Activated naive CD8-positive, alpha-beta T cell treated with anti-CD3 and anti-CD28 coated beads for 36 hours (primary cell): ENCODE measurements at regions not wholly inside any gene's neighbourhood (a gene's known extent, or its start where the extent isn't known, plus 50 kb on each side); places are given as distances from the start of the nearest gene placed in this dataset.

Source experiments
- DNase-seq: peaks from one replicate; pipeline ENCODE4 v3.0.0; 2021
- H3K27ac Mint-ChIP-seq: one replicate; pipeline ENCODE4 v1.8.0; 2022; ENCODE audit warnings: mild to moderate bottlenecking, moderate library complexity, mixed read lengths
- H3K27me3 Mint-ChIP-seq: one replicate; pipeline ENCODE4 v1.8.0; 2022; ENCODE audit warnings: mild to moderate bottlenecking, mixed read lengths
- H3K36me3 Mint-ChIP-seq: one replicate; pipeline ENCODE4 v1.8.0; 2021; ENCODE audit warnings: mild to moderate bottlenecking, mixed read lengths
- H3K4me1 Mint-ChIP-seq: one replicate; pipeline ENCODE4 v1.8.0; 2021; ENCODE audit warnings: mixed read lengths
- H3K4me3 Mint-ChIP-seq: one replicate; pipeline ENCODE4 v1.8.0; 2022; ENCODE audit warnings: mild to moderate bottlenecking, moderate library complexity, mixed read lengths
- H3K9me3 Mint-ChIP-seq: one replicate; pipeline ENCODE4 v1.8.0; 2022; ENCODE audit warnings: mixed read lengths

GRCh38 chr7:51647486-51647885 lies 330.9 kb upstream of the COBL start:
- DNase-seq: no peak
- Mint-ChIP-seq H3K9me3 (no peaks in the 10 kb centered on the region), H3K27ac (no peak overlapping the region), H3K27me3 (no peaks in the 10 kb centered on the region), H3K4me1 (no peaks in the 10 kb centered on the region), H3K36me3 (no peaks in the 10 kb centered on the region), H3K4me3 (no peak overlapping the region)

- Mint-ChIP-seq H3K4me1 (no peaks in the 10 kb centered on the region), H3K4me3 (no peak overlapping the region), H3K36me3 (no peaks in the 10 kb centered on the region), H3K9me3 (no peaks in the 10 kb centered on the region), H3K27ac (no peak overlapping the region), H3K27me3 (no peaks in the 10 kb centered on the region)
- no peak for DNase-seq
These were observed 329.2 kb upstream of the COBL start for GRCh38 chr7:51645702-51646298.

- H3K4me1 Mint-ChIP-seq: no peaks in the 10 kb centered on the region
- no peaks in the 10 kb centered on the region for H3K9me3 Mint-ChIP-seq
- no peaks in the 10 kb centered on the region for H3K27me3 Mint-ChIP-seq
- H3K27ac Mint-ChIP-seq: no peak overlapping the region
- no peaks in the 10 kb centered on the region for H3K36me3 Mint-ChIP-seq
- DNase-seq: no peak
- no peak overlapping the region for H3K4me3 Mint-ChIP-seq
These were observed 328.6 kb upstream of the COBL start for GRCh38 chr7:51645255-51645654.

DNA sequence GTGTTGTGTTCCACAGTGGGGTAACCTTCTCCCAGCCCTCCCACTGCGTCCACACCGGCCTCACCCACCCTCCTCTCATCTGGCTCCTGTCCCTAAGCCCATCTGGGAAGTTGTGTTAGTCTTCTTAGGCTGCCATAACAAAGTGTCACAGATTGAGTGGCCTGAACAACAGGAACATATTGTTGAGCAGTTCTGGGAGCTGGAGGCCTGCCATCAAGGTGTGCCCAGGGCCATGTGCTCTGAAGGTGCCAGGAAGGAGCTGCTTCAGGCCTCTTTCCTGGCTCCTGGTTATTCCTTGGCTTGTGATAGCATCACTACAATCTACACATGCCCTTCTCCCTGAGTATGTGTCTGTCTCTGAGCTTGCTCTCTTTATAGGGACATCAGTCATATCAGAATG lies 327.6 kb upstream of the COBL start:
- Mint-ChIP-seq H3K27me3 (no peaks in the 10 kb centered on the region), H3K4me1 (no peaks in the 10 kb centered on the region), H3K27ac (no peak overlapping the region), H3K36me3 (no peaks in the 10 kb centered on the region), H3K9me3 (no peaks in the 10 kb centered on the region), H3K4me3 (no peak overlapping the region)
- DNase-seq: no peak

DNA sequence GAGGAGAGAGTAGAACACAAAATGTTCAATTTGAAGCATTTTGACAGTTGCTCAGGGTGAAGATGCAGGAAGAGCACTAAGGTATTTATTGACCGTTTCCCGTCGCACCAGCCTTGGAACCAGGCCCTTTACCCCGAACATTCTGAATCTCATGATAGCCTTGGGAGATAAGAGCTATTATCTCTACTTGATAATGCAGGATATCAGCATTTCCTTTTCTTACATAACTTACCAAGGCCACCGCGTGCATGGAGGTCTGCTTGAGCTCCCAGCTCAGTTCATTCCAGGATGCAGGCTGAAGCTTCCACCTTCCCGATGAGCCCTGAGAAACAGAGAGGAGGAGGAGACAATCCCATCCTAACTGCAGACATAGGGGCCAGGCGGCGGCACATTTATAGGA lies 324.2 kb upstream of the COBL start:
- no peak for DNase-seq
- no peaks in the 10 kb centered on the region for H3K27me3 Mint-ChIP-seq
- H3K36me3 Mint-ChIP-seq: no peaks in the 10 kb centered on the region
- H3K4me1 Mint-ChIP-seq: no peaks in the 10 kb centered on the region
- no peak overlapping the region for H3K4me3 Mint-ChIP-seq
- H3K9me3 Mint-ChIP-seq: no peaks in the 10 kb centered on the region
- no peak overlapping the region for H3K27ac Mint-ChIP-seq

DNA sequence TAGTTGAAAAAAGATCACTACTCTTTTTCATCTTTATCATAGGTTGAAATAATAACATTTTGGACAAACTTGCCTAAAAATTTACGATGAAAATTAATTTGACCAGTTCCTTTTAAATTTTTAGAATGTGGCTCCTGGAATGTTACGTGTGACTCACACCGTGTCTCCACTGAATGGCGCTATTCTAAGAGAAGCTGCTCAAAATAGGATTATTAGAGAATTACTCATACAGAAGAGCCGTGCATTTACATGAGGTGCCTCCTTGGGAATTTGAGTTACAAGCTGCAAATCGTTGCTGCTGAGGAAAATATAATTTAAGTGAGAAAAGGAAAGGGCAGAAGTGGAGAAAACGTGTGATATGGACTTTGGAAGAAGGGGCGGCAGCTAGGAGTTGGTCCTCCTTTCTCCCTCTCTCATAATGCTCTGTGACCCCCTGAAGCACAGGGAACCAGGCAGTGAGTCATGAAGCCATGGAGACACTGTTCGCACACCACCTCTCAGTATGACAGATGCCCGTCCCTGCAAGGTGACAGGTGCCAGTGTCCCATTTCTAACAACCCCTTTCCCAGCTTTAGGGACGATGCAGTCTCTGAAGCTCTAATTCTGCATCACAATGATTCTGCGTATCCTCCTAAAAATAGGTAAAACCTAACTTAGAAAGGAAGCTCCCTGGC lies 323.2 kb upstream of the COBL start:
- DNase-seq: no peak
- no peak overlapping the region for H3K4me3 Mint-ChIP-seq
- H3K4me1 Mint-ChIP-seq: no peaks in the 10 kb centered on the region
- no peaks in the 10 kb centered on the region for H3K36me3 Mint-ChIP-seq
- H3K27me3 Mint-ChIP-seq: no peaks in the 10 kb centered on the region
- H3K9me3 Mint-ChIP-seq: no peaks in the 10 kb centered on the region
- no peak overlapping the region for H3K27ac Mint-ChIP-seq

DNA sequence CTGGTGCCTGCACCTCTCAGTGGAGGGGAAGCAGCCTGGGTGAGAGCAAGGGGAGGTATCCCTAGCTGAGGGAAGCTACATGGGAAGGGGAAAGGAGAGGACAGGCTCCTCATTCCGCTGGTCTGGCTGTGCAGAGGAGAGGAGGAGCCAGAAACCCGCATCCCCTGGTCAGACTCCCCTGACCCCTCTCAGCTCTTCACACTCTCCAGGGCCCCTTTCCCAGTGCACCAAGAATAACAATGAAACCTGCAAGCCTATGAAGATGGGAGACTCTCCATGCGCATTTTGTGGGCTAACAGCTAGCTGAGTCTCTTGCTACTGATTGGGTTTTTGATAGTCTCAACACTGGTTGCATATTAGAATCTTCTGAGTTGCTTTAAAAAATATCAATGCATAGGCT lies 319.9 kb upstream of the COBL start:
- H3K4me1 Mint-ChIP-seq: no peaks in the 10 kb centered on the region
- no peak overlapping the region for H3K4me3 Mint-ChIP-seq
- DNase-seq: no peak
- no peaks in the 10 kb centered on the region for H3K9me3 Mint-ChIP-seq
- no peak overlapping the region for H3K27ac Mint-ChIP-seq
- H3K36me3 Mint-ChIP-seq: no peaks in the 10 kb centered on the region
- H3K27me3 Mint-ChIP-seq: no peaks in the 10 kb centered on the region

GRCh38 chr7:51635775-51636174 lies 319.2 kb upstream of the COBL start:
- no peaks in the 10 kb centered on the region for H3K9me3 Mint-ChIP-seq
- H3K4me3 Mint-ChIP-seq: no peak overlapping the region
- H3K36me3 Mint-ChIP-seq: no peaks in the 10 kb centered on the region
- H3K27me3 Mint-ChIP-seq: no peaks in the 10 kb centered on the region
- no peak for DNase-seq
- H3K27ac Mint-ChIP-seq: no peak overlapping the region
- H3K4me1 Mint-ChIP-seq: no peaks in the 10 kb centered on the region

GRCh38 chr7:51634538-51634937 lies 317.9 kb upstream of the COBL start:
- Mint-ChIP-seq H3K36me3 (no peaks in the 10 kb centered on the region), H3K27ac (no peak overlapping the region), H3K4me1 (no peaks in the 10 kb centered on the region), H3K4me3 (no peak overlapping the region), H3K27me3 (no peaks in the 10 kb centered on the region), H3K9me3 (no peaks in the 10 kb centered on the region)
- no peak for DNase-seq

DNA sequence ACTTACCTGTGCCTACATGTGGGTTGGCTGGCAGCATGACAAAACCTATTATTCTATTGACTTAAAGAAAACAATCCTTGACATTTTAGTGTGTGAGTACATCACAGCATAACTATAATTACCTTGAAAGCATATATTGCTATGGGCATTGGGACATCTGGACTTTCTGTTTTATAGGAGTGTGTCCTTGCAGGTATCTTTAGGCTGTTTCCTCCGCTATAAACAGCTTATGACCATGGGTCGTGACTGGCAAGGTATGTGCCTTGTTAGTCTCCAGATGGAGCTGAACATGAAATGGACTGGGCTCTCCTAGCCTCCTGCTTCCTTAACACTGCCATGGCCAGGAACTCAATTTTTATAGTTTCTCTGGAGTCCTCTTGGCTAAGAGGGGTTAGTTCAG lies 317.4 kb upstream of the COBL start:
- Mint-ChIP-seq H3K36me3 (no peaks in the 10 kb centered on the region), H3K27me3 (no peaks in the 10 kb centered on the region), H3K9me3 (no peaks in the 10 kb centered on the region), H3K4me3 (no peak overlapping the region), H3K4me1 (no peaks in the 10 kb centered on the region), H3K27ac (no peak overlapping the region)
- DNase-seq: no peak

DNA sequence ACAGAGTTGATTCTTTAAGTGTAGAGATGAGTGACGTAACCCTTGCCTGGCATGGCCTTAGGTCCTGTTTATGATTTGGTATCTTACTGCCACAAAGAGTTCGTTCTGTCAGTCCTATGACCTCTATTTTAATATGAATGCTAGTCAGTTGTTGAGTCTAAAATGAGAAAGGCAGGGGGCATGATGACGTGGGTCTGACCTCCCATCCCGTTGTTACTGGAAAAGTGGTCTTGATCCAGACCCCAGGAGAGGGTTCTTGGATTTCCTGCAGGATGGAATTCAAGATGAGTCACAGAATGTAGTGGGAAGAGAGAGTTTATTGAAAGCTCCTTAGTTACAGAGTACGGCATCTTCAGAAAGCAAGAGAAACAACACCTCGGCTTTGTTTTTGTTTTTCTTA lies 317.0 kb upstream of the COBL start:
- Mint-ChIP-seq H3K4me1 (no peaks in the 10 kb centered on the region), H3K9me3 (no peaks in the 10 kb centered on the region), H3K27ac (no peak overlapping the region), H3K36me3 (no peaks in the 10 kb centered on the region), H3K4me3 (no peak overlapping the region), H3K27me3 (no peaks in the 10 kb centered on the region)
- no peak for DNase-seq

- Mint-ChIP-seq H3K4me3 (no peak overlapping the region), H3K36me3 (no peaks in the 10 kb centered on the region)
These were observed 316.4 kb upstream of the COBL start for GRCh38 chr7:51633006-51633405.

GRCh38 chr7:51630933-51631332 lies 314.3 kb upstream of the COBL start:
- Mint-ChIP-seq H3K27me3 (no peaks in the 10 kb centered on the region), H3K36me3 (no peaks in the 10 kb centered on the region), H3K27ac (no peak overlapping the region), H3K9me3 (no peaks in the 10 kb centered on the region), H3K4me1 (no peaks in the 10 kb centered on the region), H3K4me3 (no peak overlapping the region)
- DNase-seq: no peak

More at GRCh38 chr7:51633006-51633405, 316.4 kb upstream of the COBL start:
- H3K4me1 Mint-ChIP-seq: no peaks in the 10 kb centered on the region
- H3K9me3 Mint-ChIP-seq: no peaks in the 10 kb centered on the region
- H3K27ac Mint-ChIP-seq: no peak overlapping the region
- no peak for DNase-seq
- no peaks in the 10 kb centered on the region for H3K27me3 Mint-ChIP-seq

GRCh38 chr7:51629206-51629605 lies 312.6 kb upstream of the COBL start:
- Mint-ChIP-seq H3K27ac (no peak overlapping the region), H3K36me3 (no peaks in the 10 kb centered on the region), H3K4me3 (no peak overlapping the region), H3K9me3 (no peaks in the 10 kb centered on the region), H3K27me3 (no peaks in the 10 kb centered on the region), H3K4me1 (no peaks in the 10 kb centered on the region)
- no peak for DNase-seq

GRCh38 chr7:51621956-51622355 lies 305.3 kb upstream of the COBL start:
- no peak for DNase-seq
- H3K9me3 Mint-ChIP-seq: peaks cover 4% of the 10 kb centered on the region
- no peaks in the 10 kb centered on the region for H3K4me1 Mint-ChIP-seq
- no peaks in the 10 kb centered on the region for H3K36me3 Mint-ChIP-seq
- no peak overlapping the region for H3K27ac Mint-ChIP-seq
- no peak overlapping the region for H3K4me3 Mint-ChIP-seq
- H3K27me3 Mint-ChIP-seq: no peaks in the 10 kb centered on the region

GRCh38 chr7:51620706-51621105 lies 304.1 kb upstream of the COBL start:
- H3K4me3 Mint-ChIP-seq: no peak overlapping the region
- no peaks in the 10 kb centered on the region for H3K36me3 Mint-ChIP-seq
- no peaks in the 10 kb centered on the region for H3K27me3 Mint-ChIP-seq
- no peak overlapping the region for H3K27ac Mint-ChIP-seq
- H3K9me3 Mint-ChIP-seq: peaks cover 4% of the 10 kb centered on the region
- no peaks in the 10 kb centered on the region for H3K4me1 Mint-ChIP-seq
- no peak for DNase-seq
